ENCODE measurements at regions not wholly inside any gene's neighbourhood (a gene's known extent, or its start where the extent isn't known, plus 50 kb on each side); places are given as distances from the start of the nearest gene placed in this dataset.

DNA sequence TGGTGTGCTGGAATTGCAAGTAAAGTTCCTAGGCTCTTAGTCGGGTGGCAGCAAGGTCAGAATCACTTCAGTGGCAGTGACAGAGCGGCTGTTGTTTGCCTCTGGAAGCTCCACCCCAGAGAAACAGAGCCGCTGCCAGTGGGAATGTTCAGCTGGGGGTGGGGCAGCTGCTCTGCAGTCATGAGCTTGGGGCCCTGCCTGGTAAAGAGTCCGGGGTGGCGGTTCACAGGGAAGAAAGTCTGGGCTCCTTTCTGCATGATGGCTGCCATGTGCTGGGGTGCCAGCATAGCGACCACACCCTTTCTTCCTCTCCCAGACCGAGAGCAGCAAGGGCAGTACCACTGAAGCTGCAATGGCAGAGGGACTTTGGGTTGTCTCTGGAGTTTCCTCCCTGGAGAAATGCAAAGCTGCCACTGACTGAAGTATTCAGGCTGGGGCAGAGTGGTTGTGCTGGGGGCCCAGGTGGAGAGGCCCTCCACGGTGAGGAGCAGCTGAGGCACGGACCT is 108.8 kb upstream of the CENPE start (continued):
- peak; percentile 11; the same call in 1 of the 2 replicates for TF ChIP-seq FOSL2 (CRISPR knock-in tag; IDR thresholded peaks at IDR 0.05)
- TF ChIP-seq ZNF292 (CRISPR knock-in tag; IDR thresholded peaks at IDR 0.05; ENCODE audit: borderline replicate concordance, low read depth): peak; percentile 80; the same call in 1 of the 2 replicates
- TF ChIP-seq, protein P1, sequence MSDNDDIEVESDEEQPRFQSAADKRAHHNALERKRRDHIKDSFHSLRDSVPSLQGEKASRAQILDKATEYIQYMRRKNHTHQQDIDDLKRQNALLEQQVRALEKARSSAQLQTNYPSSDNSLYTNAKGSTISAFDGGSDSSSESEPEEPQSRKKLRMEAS (IDR thresholded peaks at IDR 0.05): no peak; the same call in 1 of the 2 replicates
- TF ChIP-seq ZNF792 (CRISPR knock-in tag; IDR thresholded peaks at IDR 0.05): peak; percentile 53; the same call in 1 of the 2 replicates
- peak; percentile 40 for TF ChIP-seq ASH2L (IDR thresholded peaks at IDR 0.05; ENCODE audit: insufficient read length, low read depth, low read length)
- TF ChIP-seq, protein P2, sequence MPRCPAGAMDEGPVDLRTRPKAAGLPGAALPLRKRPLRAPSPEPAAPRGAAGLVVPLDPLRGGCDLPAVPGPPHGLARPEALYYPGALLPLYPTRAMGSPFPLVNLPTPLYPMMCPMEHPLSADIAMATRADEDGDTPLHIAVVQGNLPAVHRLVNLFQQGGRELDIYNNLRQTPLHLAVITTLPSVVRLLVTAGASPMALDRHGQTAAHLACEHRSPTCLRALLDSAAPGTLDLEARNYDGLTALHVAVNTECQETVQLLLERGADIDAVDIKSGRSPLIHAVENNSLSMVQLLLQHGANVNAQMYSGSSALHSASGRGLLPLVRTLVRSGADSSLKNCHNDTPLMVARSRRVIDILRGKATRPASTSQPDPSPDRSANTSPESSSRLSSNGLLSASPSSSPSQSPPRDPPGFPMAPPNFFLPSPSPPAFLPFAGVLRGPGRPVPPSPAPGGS (CRISPR knock-in tag; IDR thresholded peaks at IDR 0.05): peak; percentile 80; the same call in 1 of the 2 replicates
- TF ChIP-seq, protein P3, sequence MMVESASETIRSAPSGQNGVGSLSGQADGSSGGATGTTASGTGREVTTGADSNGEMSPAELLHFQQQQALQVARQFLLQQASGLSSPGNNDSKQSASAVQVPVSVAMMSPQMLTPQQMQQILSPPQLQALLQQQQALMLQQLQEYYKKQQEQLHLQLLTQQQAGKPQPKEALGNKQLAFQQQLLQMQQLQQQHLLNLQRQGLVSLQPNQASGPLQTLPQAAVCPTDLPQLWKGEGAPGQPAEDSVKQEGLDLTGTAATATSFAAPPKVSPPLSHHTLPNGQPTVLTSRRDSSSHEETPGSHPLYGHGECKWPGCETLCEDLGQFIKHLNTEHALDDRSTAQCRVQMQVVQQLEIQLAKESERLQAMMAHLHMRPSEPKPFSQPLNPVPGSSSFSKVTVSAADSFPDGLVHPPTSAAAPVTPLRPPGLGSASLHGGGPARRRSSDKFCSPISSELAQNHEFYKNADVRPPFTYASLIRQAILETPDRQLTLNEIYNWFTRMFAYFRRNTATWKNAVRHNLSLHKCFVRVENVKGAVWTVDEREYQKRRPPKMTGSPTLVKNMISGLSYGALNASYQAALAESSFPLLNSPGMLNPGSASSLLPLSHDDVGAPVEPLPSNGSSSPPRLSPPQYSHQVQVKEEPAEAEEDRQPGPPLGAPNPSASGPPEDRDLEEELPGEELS (CRISPR knock-in tag; IDR thresholded peaks at IDR 0.05): peak; percentile 33; the same call in 1 of the 2 replicates
- no peak for TF ChIP-seq NONO (IDR thresholded peaks at IDR 0.05)
- TF ChIP-seq NONO (CRISPR knock-in tag; conservative IDR thresholded peaks at IDR 0.05): no peak
- 0 out of 2 replicates have a peak, but pooled peaks have one; percentile 21 for TF ChIP-seq KAT8 (CRISPR knock-in tag; IDR thresholded peaks at IDR 0.05)
- peak; percentile 61; the same call in 1 of the 2 replicates for TF ChIP-seq KMT2B (CRISPR knock-in tag; IDR thresholded peaks at IDR 0.05)
- TF ChIP-seq ZSCAN29 (CRISPR knock-in tag; conservative IDR thresholded peaks at IDR 0.05): 0 out of 2 replicates have a peak, but pooled peaks have one; percentile 24
- TF ChIP-seq SYNCRIP (IDR thresholded peaks at IDR 0.05; ENCODE audit: insufficient read depth, low read depth, low read length): no peak
- 0 out of 2 replicates have a peak, but pooled peaks have one; percentile 25 for TF ChIP-seq TARDBP (CRISPR knock-in tag; IDR thresholded peaks at IDR 0.05)
- peak; percentile 26 for TF ChIP-seq PRPF4 (IDR thresholded peaks at IDR 0.05; ENCODE audit: low read depth, low read length, poor library complexity, severe bottlenecking)
- TF ChIP-seq, protein P4, sequence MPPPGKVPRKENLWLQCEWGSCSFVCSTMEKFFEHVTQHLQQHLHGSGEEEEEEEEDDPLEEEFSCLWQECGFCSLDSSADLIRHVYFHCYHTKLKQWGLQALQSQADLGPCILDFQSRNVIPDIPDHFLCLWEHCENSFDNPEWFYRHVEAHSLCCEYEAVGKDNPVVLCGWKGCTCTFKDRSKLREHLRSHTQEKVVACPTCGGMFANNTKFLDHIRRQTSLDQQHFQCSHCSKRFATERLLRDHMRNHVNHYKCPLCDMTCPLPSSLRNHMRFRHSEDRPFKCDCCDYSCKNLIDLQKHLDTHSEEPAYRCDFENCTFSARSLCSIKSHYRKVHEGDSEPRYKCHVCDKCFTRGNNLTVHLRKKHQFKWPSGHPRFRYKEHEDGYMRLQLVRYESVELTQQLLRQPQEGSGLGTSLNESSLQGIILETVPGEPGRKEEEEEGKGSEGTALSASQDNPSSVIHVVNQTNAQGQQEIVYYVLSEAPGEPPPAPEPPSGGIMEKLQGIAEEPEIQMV (CRISPR knock-in tag; IDR thresholded peaks at IDR 0.05; ENCODE audit: low read depth): no peak
- TF ChIP-seq, protein P5, sequence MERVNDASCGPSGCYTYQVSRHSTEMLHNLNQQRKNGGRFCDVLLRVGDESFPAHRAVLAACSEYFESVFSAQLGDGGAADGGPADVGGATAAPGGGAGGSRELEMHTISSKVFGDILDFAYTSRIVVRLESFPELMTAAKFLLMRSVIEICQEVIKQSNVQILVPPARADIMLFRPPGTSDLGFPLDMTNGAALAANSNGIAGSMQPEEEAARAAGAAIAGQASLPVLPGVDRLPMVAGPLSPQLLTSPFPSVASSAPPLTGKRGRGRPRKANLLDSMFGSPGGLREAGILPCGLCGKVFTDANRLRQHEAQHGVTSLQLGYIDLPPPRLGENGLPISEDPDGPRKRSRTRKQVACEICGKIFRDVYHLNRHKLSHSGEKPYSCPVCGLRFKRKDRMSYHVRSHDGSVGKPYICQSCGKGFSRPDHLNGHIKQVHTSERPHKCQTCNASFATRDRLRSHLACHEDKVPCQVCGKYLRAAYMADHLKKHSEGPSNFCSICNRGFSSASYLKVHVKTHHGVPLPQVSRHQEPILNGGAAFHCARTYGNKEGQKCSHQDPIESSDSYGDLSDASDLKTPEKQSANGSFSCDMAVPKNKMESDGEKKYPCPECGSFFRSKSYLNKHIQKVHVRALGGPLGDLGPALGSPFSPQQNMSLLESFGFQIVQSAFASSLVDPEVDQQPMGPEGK (CRISPR knock-in tag; IDR thresholded peaks at IDR 0.05): peak; percentile 69; the same call in 1 of the 2 replicates
- 0 out of 2 replicates have a peak, but pooled peaks have one; percentile 56 for TF ChIP-seq ZSCAN21 (CRISPR knock-in tag; IDR thresholded peaks at IDR 0.05; ENCODE audit: borderline replicate concordance)
- TF ChIP-seq, protein P6, sequence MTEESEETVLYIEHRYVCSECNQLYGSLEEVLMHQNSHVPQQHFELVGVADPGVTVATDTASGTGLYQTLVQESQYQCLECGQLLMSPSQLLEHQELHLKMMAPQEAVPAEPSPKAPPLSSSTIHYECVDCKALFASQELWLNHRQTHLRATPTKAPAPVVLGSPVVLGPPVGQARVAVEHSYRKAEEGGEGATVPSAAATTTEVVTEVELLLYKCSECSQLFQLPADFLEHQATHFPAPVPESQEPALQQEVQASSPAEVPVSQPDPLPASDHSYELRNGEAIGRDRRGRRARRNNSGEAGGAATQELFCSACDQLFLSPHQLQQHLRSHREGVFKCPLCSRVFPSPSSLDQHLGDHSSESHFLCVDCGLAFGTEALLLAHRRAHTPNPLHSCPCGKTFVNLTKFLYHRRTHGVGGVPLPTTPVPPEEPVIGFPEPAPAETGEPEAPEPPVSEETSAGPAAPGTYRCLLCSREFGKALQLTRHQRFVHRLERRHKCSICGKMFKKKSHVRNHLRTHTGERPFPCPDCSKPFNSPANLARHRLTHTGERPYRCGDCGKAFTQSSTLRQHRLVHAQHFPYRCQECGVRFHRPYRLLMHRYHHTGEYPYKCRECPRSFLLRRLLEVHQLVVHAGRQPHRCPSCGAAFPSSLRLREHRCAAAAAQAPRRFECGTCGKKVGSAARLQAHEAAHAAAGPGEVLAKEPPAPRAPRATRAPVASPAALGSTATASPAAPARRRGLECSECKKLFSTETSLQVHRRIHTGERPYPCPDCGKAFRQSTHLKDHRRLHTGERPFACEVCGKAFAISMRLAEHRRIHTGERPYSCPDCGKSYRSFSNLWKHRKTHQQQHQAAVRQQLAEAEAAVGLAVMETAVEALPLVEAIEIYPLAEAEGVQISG (CRISPR knock-in tag; IDR thresholded peaks at IDR 0.05): 0 out of 2 replicates have a peak, but pooled peaks have one; percentile 17
- 0 out of 2 replicates have a peak, but pooled peaks have one; percentile 21 for TF ChIP-seq ZNF567 (CRISPR knock-in tag; IDR thresholded peaks at IDR 0.05; ENCODE audit: borderline replicate concordance)

Data from HepG2 (cell line).